ENCODE measurements at regions not wholly inside any gene's neighbourhood (a gene's known extent, or its start where the extent isn't known, plus 50 kb on each side); places are given as distances from the start of the nearest gene placed in this dataset.

GRCh38 chr3:132248490-132248889 is 68.7 kb upstream of the ACP3 start:
- intact Hi-C loops (cut with DNase I): no loop called here
- Histone ChIP-seq H3K27me3 (ENCODE audit: control insufficient read depth in 1 of 2, insufficient read depth in 2 of 2, low read length in 1 of 2) (no peaks in the 10 kb centered on the region), H3K4me3 (ENCODE audit: low read length in 2 of 2) (no peak overlapping the region), H3K4me1 (ENCODE audit: control insufficient read depth in 1 of 2, insufficient read depth in 2 of 2, low read length in 2 of 2) (peaks cover 0 to 1% of the 10 kb centered on the region in 2 donors), H3K36me3 (ENCODE audit: control insufficient read depth in 1 of 2, insufficient read depth in 2 of 2, low read length in 1 of 2) (no peaks in the 10 kb centered on the region), H3K27ac (ENCODE audit: low read depth in 1 of 2, low read length in 2 of 2) (no peak overlapping the region), H3K9me3 (ENCODE audit: control insufficient read depth, low read length) (peaks cover 1% of the 10 kb centered on the region)
- ATAC-seq (ENCODE audit: low FRiP score) (no peak), DNase-seq (no peak)
- 81 to 82% methylated on average over 1 of the region's 1 CpG for WGBS, 2 donors

GRCh38 chr3:132253262-132253878 is 63.8 kb upstream of the ACP3 start:
- intact Hi-C loops (cut with DNase I): loop anchor here in 1 of 2 donors (2.0 to 10.0 kb wide), 2 partner anchors 89 to 141 kb away; no protein-coding TSS in a partner anchor
- H3K4me3 ChIP-seq (ENCODE audit: low read length in 2 of 2): no peak overlapping the region
- no peak overlapping the region for H3K27ac ChIP-seq (ENCODE audit: low read depth in 1 of 2, low read length in 2 of 2)
- H3K27me3 ChIP-seq (ENCODE audit: control insufficient read depth in 1 of 2, insufficient read depth in 2 of 2, low read length in 1 of 2): no peaks in the 10 kb centered on the region
- no peaks in the 10 kb centered on the region for H3K36me3 ChIP-seq (ENCODE audit: control insufficient read depth in 1 of 2, insufficient read depth in 2 of 2, low read length in 1 of 2)
- no peaks in the 10 kb centered on the region for H3K4me1 ChIP-seq (ENCODE audit: control insufficient read depth in 1 of 2, insufficient read depth in 2 of 2, low read length in 2 of 2)
- WGBS, 2 donors: 3 to 5% methylated on average over 4 of the region's 4 CpGs
- ATAC-seq (ENCODE audit: low FRiP score): no peak
- no peak for DNase-seq
- H3K9me3 ChIP-seq (ENCODE audit: control insufficient read depth, low read length): no peaks in the 10 kb centered on the region

- Histone ChIP-seq H3K4me3 (ENCODE audit: low read length in 2 of 2) (no peak overlapping the region), H3K4me1 (ENCODE audit: control insufficient read depth in 1 of 2, insufficient read depth in 2 of 2, low read length in 2 of 2) (no peaks in the 10 kb centered on the region), H3K36me3 (ENCODE audit: control insufficient read depth in 1 of 2, insufficient read depth in 2 of 2, low read length in 1 of 2) (no peaks in the 10 kb centered on the region), H3K27ac (ENCODE audit: low read depth in 1 of 2, low read length in 2 of 2) (no peak overlapping the region), H3K9me3 (ENCODE audit: control insufficient read depth, low read length) (no peaks in the 10 kb centered on the region), H3K27me3 (ENCODE audit: control insufficient read depth in 1 of 2, insufficient read depth in 2 of 2, low read length in 1 of 2) (no peaks in the 10 kb centered on the region)
- WGBS, 2 donors: 78 to 92% methylated on average over 4 of the region's 4 CpGs
- DNase-seq (no peak), ATAC-seq (ENCODE audit: low FRiP score) (no peak)
- intact Hi-C loops (cut with DNase I): loop anchor here (2.0 to 10.0 kb wide), 2 partner anchors 89 to 141 kb away; no protein-coding TSS in a partner anchor
Measured at GRCh38 chr3:132254076-132254755, 63.0 kb upstream of the ACP3 start.

GRCh38 chr3:132255041-132255745 is 62.0 kb upstream of the ACP3 start:
- Histone ChIP-seq H3K9me3 (ENCODE audit: control insufficient read depth, low read length) (no peaks in the 10 kb centered on the region), H3K36me3 (ENCODE audit: control insufficient read depth in 1 of 2, insufficient read depth in 2 of 2, low read length in 1 of 2) (no peaks in the 10 kb centered on the region), H3K27ac (ENCODE audit: low read depth in 1 of 2, low read length in 2 of 2) (no peak overlapping the region), H3K4me3 (ENCODE audit: low read length in 2 of 2) (no peak overlapping the region), H3K27me3 (ENCODE audit: control insufficient read depth in 1 of 2, insufficient read depth in 2 of 2, low read length in 1 of 2) (no peaks in the 10 kb centered on the region), H3K4me1 (ENCODE audit: control insufficient read depth in 1 of 2, insufficient read depth in 2 of 2, low read length in 2 of 2) (no peaks in the 10 kb centered on the region)
- DNase-seq: no peak
- ATAC-seq (ENCODE audit: low FRiP score): no peak
- 69 to 75% methylated on average over 5 of the region's 5 CpGs for WGBS, 2 donors
- intact Hi-C loops (cut with DNase I): loop anchor here (2.0 to 10.0 kb wide), 2 partner anchors 88 to 140 kb away; no protein-coding TSS in a partner anchor

- H3K4me1 ChIP-seq (ENCODE audit: control insufficient read depth in 1 of 2, insufficient read depth in 2 of 2, low read length in 2 of 2): no peaks in the 10 kb centered on the region
- DNase-seq (no peak), ATAC-seq (ENCODE audit: low FRiP score) (no peak)
- H3K4me3 ChIP-seq (ENCODE audit: low read length in 2 of 2): no peak overlapping the region
- H3K36me3 ChIP-seq (ENCODE audit: control insufficient read depth in 1 of 2, insufficient read depth in 2 of 2, low read length in 1 of 2): no peaks in the 10 kb centered on the region
- no peaks in the 10 kb centered on the region for H3K27me3 ChIP-seq (ENCODE audit: control insufficient read depth in 1 of 2, insufficient read depth in 2 of 2, low read length in 1 of 2)
- intact Hi-C loops (cut with DNase I): loop anchor here in 1 of 2 donors (10.0 kb wide), 1 partner anchor 138 kb away; no protein-coding TSS in a partner anchor
- no peak overlapping the region for H3K27ac ChIP-seq (ENCODE audit: low read depth in 1 of 2, low read length in 2 of 2)
- H3K9me3 ChIP-seq (ENCODE audit: control insufficient read depth, low read length): no peaks in the 10 kb centered on the region
Measured at GRCh38 chr3:132256989-132257388, 60.2 kb upstream of the ACP3 start.

GRCh38 chr3:132261506-132261905 is 55.7 kb upstream of the ACP3 start:
- intact Hi-C loops (cut with DNase I): no loop called here
- no peaks in the 10 kb centered on the region for H3K36me3 ChIP-seq (ENCODE audit: control insufficient read depth in 1 of 2, insufficient read depth in 2 of 2, low read length in 1 of 2)
- no peaks in the 10 kb centered on the region for H3K4me1 ChIP-seq (ENCODE audit: control insufficient read depth in 1 of 2, insufficient read depth in 2 of 2, low read length in 2 of 2)
- no peak overlapping the region for H3K27ac ChIP-seq (ENCODE audit: low read depth in 1 of 2, low read length in 2 of 2)
- no peak overlapping the region for H3K4me3 ChIP-seq (ENCODE audit: low read length in 2 of 2)
- H3K27me3 ChIP-seq (ENCODE audit: control insufficient read depth in 1 of 2, insufficient read depth in 2 of 2, low read length in 1 of 2): no peaks in the 10 kb centered on the region
- WGBS, 2 donors: 86 to 87% methylated on average over 3 of the region's 3 CpGs
- ATAC-seq (ENCODE audit: low FRiP score) (no peak), DNase-seq (no peak)
- no peaks in the 10 kb centered on the region for H3K9me3 ChIP-seq (ENCODE audit: control insufficient read depth, low read length)

GRCh38 chr3:132262305-132262704 is 54.9 kb upstream of the ACP3 start:
- H3K27ac ChIP-seq (ENCODE audit: low read depth in 1 of 2, low read length in 2 of 2): no peak overlapping the region
- no peak for ATAC-seq (ENCODE audit: low FRiP score)
- H3K9me3 ChIP-seq (ENCODE audit: control insufficient read depth, low read length): no peaks in the 10 kb centered on the region
- no peaks in the 10 kb centered on the region for H3K36me3 ChIP-seq (ENCODE audit: control insufficient read depth in 1 of 2, insufficient read depth in 2 of 2, low read length in 1 of 2)
- no peak overlapping the region for H3K4me3 ChIP-seq (ENCODE audit: low read length in 2 of 2)
- no peaks in the 10 kb centered on the region for H3K4me1 ChIP-seq (ENCODE audit: control insufficient read depth in 1 of 2, insufficient read depth in 2 of 2, low read length in 2 of 2)
- no peak for DNase-seq
- WGBS, 2 donors: 91% methylated on average over 2 of the region's 2 CpGs
- intact Hi-C loops (cut with DNase I): no loop called here
- H3K27me3 ChIP-seq (ENCODE audit: control insufficient read depth in 1 of 2, insufficient read depth in 2 of 2, low read length in 1 of 2): no peaks in the 10 kb centered on the region

GRCh38 chr3:132262956-132263355 is 54.3 kb upstream of the ACP3 start:
- ATAC-seq (ENCODE audit: low FRiP score): no peak
- no peaks in the 10 kb centered on the region for H3K9me3 ChIP-seq (ENCODE audit: control insufficient read depth, low read length)
- H3K27me3 ChIP-seq (ENCODE audit: control insufficient read depth in 1 of 2, insufficient read depth in 2 of 2, low read length in 1 of 2): no peaks in the 10 kb centered on the region
- no peak for DNase-seq
- WGBS, 2 donors: 89 to 95% methylated on average over 2 of the region's 2 CpGs
- no peak overlapping the region for H3K4me3 ChIP-seq (ENCODE audit: low read length in 2 of 2)
- no peaks in the 10 kb centered on the region for H3K36me3 ChIP-seq (ENCODE audit: control insufficient read depth in 1 of 2, insufficient read depth in 2 of 2, low read length in 1 of 2)
- no peaks in the 10 kb centered on the region for H3K4me1 ChIP-seq (ENCODE audit: control insufficient read depth in 1 of 2, insufficient read depth in 2 of 2, low read length in 2 of 2)
- intact Hi-C loops (cut with DNase I): no loop called here
- no peak overlapping the region for H3K27ac ChIP-seq (ENCODE audit: low read depth in 1 of 2, low read length in 2 of 2)

All from aorta (tissue), 5 donors.